Liver (tissue), 8 donors: ENCODE measurements at regions not wholly inside any gene's neighbourhood (a gene's known extent, or its start where the extent isn't known, plus 50 kb on each side); places are given as distances from the start of the nearest gene placed in this dataset.

Source experiments
- DNase-seq: peaks from one replicate; pipeline ENCODE4 v3.0.0-alpha.2; 2017; ENCODE audit warnings: low spot score
- H3K27ac ChIP-seq, 2 donors: one replicate each; pipeline ENCODE4 v1.7.0; 2013; ENCODE audit warnings: inconsistent platforms in 2 of 2, low read length in 2 of 2, control low read depth in 1 of 2, low read depth in 1 of 2, mild to moderate bottlenecking in 1 of 2
- H3K27me3 ChIP-seq, 4 donors: one replicate each; pipeline versions ENCODE4 v1.6.1 to v1.7.0; 2013; ENCODE audit warnings: low read length in 3 of 4, inconsistent platforms in 1 of 4, mild to moderate bottlenecking in 1 of 4, moderate library complexity in 1 of 4; ENCODE audit not compliant: control insufficient read depth in 4 of 4, insufficient read depth in 4 of 4
- H3K36me3 ChIP-seq, 4 donors: one replicate each; pipeline versions ENCODE4 v1.6.1 to v1.7.0; 2013; ENCODE audit warnings: low read length in 3 of 4, mild to moderate bottlenecking in 3 of 4, low read depth in 1 of 4, moderate library complexity in 1 of 4; ENCODE audit not compliant: control insufficient read depth in 4 of 4, insufficient read depth in 3 of 4
- H3K4me1 ChIP-seq, 4 donors: one replicate each; pipeline versions ENCODE4 v1.6.1 to v1.7.0; 2013; ENCODE audit warnings: low read length in 3 of 4, mild to moderate bottlenecking in 3 of 4, moderate library complexity in 1 of 4; ENCODE audit not compliant: control insufficient read depth in 4 of 4, insufficient read depth in 4 of 4
- H3K4me3 ChIP-seq, 3 donors: one replicate each; pipeline versions ENCODE4 v1.6.1 to v1.7.0; 2013; ENCODE audit warnings: low read length in 3 of 3, control low read depth in 1 of 3, low read depth in 1 of 3, mild to moderate bottlenecking in 1 of 3
- H3K9ac ChIP-seq, 2 donors: one replicate each; pipeline ENCODE4 v1.7.0; 2013; ENCODE audit warnings: low read length in 2 of 2, mild to moderate bottlenecking in 2 of 2, moderate library complexity in 2 of 2, control low read depth in 1 of 2, low read depth in 1 of 2
- H3K9me3 ChIP-seq, 4 donors: one replicate each; pipeline versions ENCODE4 v1.6.1 to v1.7.0; 2013; ENCODE audit warnings: low read length in 3 of 4; ENCODE audit not compliant: control insufficient read depth in 4 of 4
- ATF3 ChIP-seq: IDR thresholded peaks from 2 replicates; pipeline ENCODE4 v1.6.1; 2016; ENCODE audit warnings: antibody characterized with exemption
- EGR1 ChIP-seq, 2 donors: IDR thresholded peaks; 2 replicates each; pipeline ENCODE4 v1.6.1; 2016 to 2018; ENCODE audit warnings: antibody characterized with exemption in 2 of 2, low read depth in 2 of 2
- FOXA1 ChIP-seq: IDR thresholded peaks from 2 replicates; pipeline ENCODE4 v1.6.1; 2016; ENCODE audit warnings: antibody characterized with exemption
- FOXA2 ChIP-seq: IDR thresholded peaks from 2 replicates; pipeline ENCODE4 v1.6.1; 2016; ENCODE audit warnings: antibody characterized with exemption
- GABPA ChIP-seq, 2 donors: IDR thresholded peaks in 1 of 2; conservative IDR thresholded peaks in 1 of 2; 2 replicates each; pipeline ENCODE4 v1.6.1; 2016; ENCODE audit warnings: antibody characterized with exemption in 2 of 2, mild to moderate bottlenecking in 1 of 2, moderate library complexity in 1 of 2
- HNF4A ChIP-seq, 2 donors: conservative IDR thresholded peaks; 2 replicates each; pipeline ENCODE4 v1.6.1; 2016; ENCODE audit warnings: antibody characterized with exemption in 2 of 2, mild to moderate bottlenecking in 2 of 2
- JUND ChIP-seq, 2 donors: IDR thresholded peaks; 2 replicates each; pipeline ENCODE4 v1.6.1; 2016; ENCODE audit warnings: antibody characterized with exemption in 2 of 2
- NR2F2 ChIP-seq: IDR thresholded peaks from 2 replicates; pipeline ENCODE4 v1.6.1; 2016; ENCODE audit warnings: antibody characterized with exemption
- RAD21 ChIP-seq, 2 donors: IDR thresholded peaks; 2 replicates each; pipeline ENCODE4 v1.6.1; 2016; ENCODE audit warnings: antibody characterized with exemption in 2 of 2, mild to moderate bottlenecking in 2 of 2
- RXRA ChIP-seq, 2 donors: IDR thresholded peaks; 2 replicates each; pipeline ENCODE4 v1.6.1; 2017 to 2018; ENCODE audit warnings: antibody characterized with exemption in 2 of 2, mild to moderate bottlenecking in 1 of 2
- SP1 ChIP-seq: IDR thresholded peaks from 2 replicates; pipeline ENCODE4 v1.6.1; 2018; ENCODE audit warnings: antibody characterized with exemption, mild to moderate bottlenecking
- TAF1 ChIP-seq: conservative IDR thresholded peaks from 2 replicates; pipeline ENCODE4 v1.6.1; 2016; ENCODE audit warnings: antibody characterized with exemption, mild to moderate bottlenecking
- YY1 ChIP-seq: IDR thresholded peaks from 2 replicates; pipeline ENCODE4 v1.6.1; 2016; ENCODE audit warnings: antibody characterized with exemption, mild to moderate bottlenecking
- WGBS: extraction: QIAGEN DNeasy Blood & Tissue Kit; methylation state at CpG from one replicate; pipeline ENCODE4 v1.1.7; 2013; 5-methylcytosine and 5-hydroxymethylcytosine counted together
- TF ChIP-seq, protein P1 (sequence below): IDR thresholded peaks from 2 replicates; pipeline ENCODE4 v1.6.1; 2016; ENCODE audit warnings: antibody characterized with exemption
- TF ChIP-seq, protein P2 (sequence below): IDR thresholded peaks from 2 replicates; pipeline ENCODE4 v1.6.1; 2016; ENCODE audit warnings: antibody characterized with exemption, mild to moderate bottlenecking
- TF ChIP-seq, protein P3 (sequence below): fragments of 150-350 bp; IDR thresholded peaks from 2 replicates; pipeline ENCODE4 v1.5.1; 2017; ENCODE audit warnings: improper control_type of control experiment, low read depth, low read length; ENCODE audit not compliant: missing input control
- TF ChIP-seq, protein P4 (sequence below): IDR thresholded peaks from 2 replicates; pipeline ENCODE4 v1.6.1; 2016; ENCODE audit warnings: antibody characterized with exemption
- donor health status: healthy.
- donor health status: healthy.
- donor health status: healthy.
- donor health status: healthy.
- donor health status: healthy.

DNA sequence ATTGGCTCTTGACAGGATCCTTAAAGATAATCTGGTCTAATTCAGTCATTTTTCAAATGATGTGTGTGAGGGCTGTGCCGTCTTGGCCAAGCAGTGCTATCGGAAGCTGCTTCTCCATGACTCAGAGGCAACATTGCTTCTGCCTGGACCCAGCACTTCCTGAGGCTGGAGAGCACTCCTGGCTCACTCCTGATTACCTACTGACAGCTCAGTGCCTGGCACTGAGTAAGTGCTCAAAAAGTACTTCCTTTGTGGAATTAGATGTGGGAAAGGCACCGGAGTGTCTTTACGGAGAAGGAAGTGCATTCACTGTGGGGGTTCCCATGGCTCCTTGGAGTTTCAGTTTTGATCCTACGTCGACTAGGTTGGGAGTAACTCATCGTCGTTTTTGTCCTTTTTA is 86.9 kb upstream of the UBE3A start:
- no peak for DNase-seq
- Histone ChIP-seq H3K27me3 (no peaks in the 10 kb centered on the region), H3K4me1 (no peaks in the 10 kb centered on the region), H3K9me3 (no peaks in the 10 kb centered on the region), H3K4me3 (no peak overlapping the region), H3K36me3 (no peaks in the 10 kb centered on the region), H3K9ac (no peak overlapping the region), H3K27ac (no peak overlapping the region)
- 77% methylated on average over 8 of the region's 8 CpGs for WGBS
- no peak for TF ChIP-seq HNF4A (conservative IDR thresholded peaks at IDR 0.05)
- TF ChIP-seq, protein P1, sequence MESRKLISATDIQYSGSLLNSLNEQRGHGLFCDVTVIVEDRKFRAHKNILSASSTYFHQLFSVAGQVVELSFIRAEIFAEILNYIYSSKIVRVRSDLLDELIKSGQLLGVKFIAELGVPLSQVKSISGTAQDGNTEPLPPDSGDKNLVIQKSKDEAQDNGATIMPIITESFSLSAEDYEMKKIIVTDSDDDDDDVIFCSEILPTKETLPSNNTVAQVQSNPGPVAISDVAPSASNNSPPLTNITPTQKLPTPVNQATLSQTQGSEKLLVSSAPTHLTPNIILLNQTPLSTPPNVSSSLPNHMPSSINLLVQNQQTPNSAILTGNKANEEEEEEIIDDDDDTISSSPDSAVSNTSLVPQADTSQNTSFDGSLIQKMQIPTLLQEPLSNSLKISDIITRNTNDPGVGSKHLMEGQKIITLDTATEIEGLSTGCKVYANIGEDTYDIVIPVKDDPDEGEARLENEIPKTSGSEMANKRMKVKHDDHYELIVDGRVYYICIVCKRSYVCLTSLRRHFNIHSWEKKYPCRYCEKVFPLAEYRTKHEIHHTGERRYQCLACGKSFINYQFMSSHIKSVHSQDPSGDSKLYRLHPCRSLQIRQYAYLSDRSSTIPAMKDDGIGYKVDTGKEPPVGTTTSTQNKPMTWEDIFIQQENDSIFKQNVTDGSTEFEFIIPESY, result no peak
- no peak for TF ChIP-seq TAF1
- no peak for TF ChIP-seq RXRA (IDR thresholded peaks at IDR 0.05)
- no peak for TF ChIP-seq YY1
- no peak for TF ChIP-seq JUND (IDR thresholded peaks at IDR 0.05)
- TF ChIP-seq NR2F2, result no peak
- TF ChIP-seq FOXA1, result no peak
- TF ChIP-seq ATF3, result no peak
- no peak for TF ChIP-seq EGR1 (IDR thresholded peaks at IDR 0.05; ENCODE audit: low read depth in 2 of 2)
- TF ChIP-seq, protein P2, sequence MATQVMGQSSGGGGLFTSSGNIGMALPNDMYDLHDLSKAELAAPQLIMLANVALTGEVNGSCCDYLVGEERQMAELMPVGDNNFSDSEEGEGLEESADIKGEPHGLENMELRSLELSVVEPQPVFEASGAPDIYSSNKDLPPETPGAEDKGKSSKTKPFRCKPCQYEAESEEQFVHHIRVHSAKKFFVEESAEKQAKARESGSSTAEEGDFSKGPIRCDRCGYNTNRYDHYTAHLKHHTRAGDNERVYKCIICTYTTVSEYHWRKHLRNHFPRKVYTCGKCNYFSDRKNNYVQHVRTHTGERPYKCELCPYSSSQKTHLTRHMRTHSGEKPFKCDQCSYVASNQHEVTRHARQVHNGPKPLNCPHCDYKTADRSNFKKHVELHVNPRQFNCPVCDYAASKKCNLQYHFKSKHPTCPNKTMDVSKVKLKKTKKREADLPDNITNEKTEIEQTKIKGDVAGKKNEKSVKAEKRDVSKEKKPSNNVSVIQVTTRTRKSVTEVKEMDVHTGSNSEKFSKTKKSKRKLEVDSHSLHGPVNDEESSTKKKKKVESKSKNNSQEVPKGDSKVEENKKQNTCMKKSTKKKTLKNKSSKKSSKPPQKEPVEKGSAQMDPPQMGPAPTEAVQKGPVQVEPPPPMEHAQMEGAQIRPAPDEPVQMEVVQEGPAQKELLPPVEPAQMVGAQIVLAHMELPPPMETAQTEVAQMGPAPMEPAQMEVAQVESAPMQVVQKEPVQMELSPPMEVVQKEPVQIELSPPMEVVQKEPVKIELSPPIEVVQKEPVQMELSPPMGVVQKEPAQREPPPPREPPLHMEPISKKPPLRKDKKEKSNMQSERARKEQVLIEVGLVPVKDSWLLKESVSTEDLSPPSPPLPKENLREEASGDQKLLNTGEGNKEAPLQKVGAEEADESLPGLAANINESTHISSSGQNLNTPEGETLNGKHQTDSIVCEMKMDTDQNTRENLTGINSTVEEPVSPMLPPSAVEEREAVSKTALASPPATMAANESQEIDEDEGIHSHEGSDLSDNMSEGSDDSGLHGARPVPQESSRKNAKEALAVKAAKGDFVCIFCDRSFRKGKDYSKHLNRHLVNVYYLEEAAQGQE, result no peak
- no peak for TF ChIP-seq SP1
- TF ChIP-seq, protein P3, sequence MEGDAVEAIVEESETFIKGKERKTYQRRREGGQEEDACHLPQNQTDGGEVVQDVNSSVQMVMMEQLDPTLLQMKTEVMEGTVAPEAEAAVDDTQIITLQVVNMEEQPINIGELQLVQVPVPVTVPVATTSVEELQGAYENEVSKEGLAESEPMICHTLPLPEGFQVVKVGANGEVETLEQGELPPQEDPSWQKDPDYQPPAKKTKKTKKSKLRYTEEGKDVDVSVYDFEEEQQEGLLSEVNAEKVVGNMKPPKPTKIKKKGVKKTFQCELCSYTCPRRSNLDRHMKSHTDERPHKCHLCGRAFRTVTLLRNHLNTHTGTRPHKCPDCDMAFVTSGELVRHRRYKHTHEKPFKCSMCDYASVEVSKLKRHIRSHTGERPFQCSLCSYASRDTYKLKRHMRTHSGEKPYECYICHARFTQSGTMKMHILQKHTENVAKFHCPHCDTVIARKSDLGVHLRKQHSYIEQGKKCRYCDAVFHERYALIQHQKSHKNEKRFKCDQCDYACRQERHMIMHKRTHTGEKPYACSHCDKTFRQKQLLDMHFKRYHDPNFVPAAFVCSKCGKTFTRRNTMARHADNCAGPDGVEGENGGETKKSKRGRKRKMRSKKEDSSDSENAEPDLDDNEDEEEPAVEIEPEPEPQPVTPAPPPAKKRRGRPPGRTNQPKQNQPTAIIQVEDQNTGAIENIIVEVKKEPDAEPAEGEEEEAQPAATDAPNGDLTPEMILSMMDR, result no peak
- TF ChIP-seq, protein P4, sequence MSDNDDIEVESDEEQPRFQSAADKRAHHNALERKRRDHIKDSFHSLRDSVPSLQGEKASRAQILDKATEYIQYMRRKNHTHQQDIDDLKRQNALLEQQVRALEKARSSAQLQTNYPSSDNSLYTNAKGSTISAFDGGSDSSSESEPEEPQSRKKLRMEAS, result no peak
- TF ChIP-seq RAD21 (IDR thresholded peaks at IDR 0.05), result no peak

- Histone ChIP-seq H3K27me3 (no peaks in the 10 kb centered on the region), H3K9ac (no peak overlapping the region), H3K4me3 (no peak overlapping the region), H3K36me3 (no peaks in the 10 kb centered on the region), H3K4me1 (no peaks in the 10 kb centered on the region), H3K9me3 (no peaks in the 10 kb centered on the region), H3K27ac (no peak overlapping the region)
- no peak for DNase-seq
- 94% methylated on average over 6 of the region's 6 CpGs for WGBS
- TF ChIP-seq, protein P1, result no peak
- TF ChIP-seq, protein P3, result no peak
- TF ChIP-seq YY1, result no peak
- no peak for TF ChIP-seq NR2F2
- no peak for TF ChIP-seq FOXA2
- no peak for TF ChIP-seq SP1
- no peak for TF ChIP-seq HNF4A (conservative IDR thresholded peaks at IDR 0.05)
- TF ChIP-seq EGR1 (IDR thresholded peaks at IDR 0.05; ENCODE audit: low read depth in 2 of 2), result no peak
- TF ChIP-seq GABPA (IDR thresholded peaks at IDR 0.05 in 1 of 2, conservative IDR thresholded peaks at IDR 0.05 in 1 of 2), result no peak
- TF ChIP-seq FOXA1, result no peak
Measured at GRCh38 chr15:25515633-25516032, 76.8 kb upstream of the UBE3A start.
